ENCODE measurements at regions not wholly inside any gene's neighbourhood (a gene's known extent, or its start where the extent isn't known, plus 50 kb on each side); places are given as distances from the start of the nearest gene placed in this dataset.

- Histone ChIP-seq H3K27ac (ENCODE audit: low read depth, low read length, poor library complexity, severe bottlenecking) (no peak overlapping the region), H3K4me3 (ENCODE audit: low read depth, low read length, poor library complexity, severe bottlenecking) (no peak overlapping the region), H3K4me1 (ENCODE audit: insufficient read depth, low read length, poor library complexity, severe bottlenecking) (peaks cover 29% of the 10 kb centered on the region), H3K9me3 (ENCODE audit: low read depth, low read length, poor library complexity, severe bottlenecking) (no peaks in the 10 kb centered on the region), H3K36me3 (ENCODE audit: insufficient read depth, low read length, poor library complexity, severe bottlenecking) (no peaks in the 10 kb centered on the region), H3K27me3 (replicated peaks; ENCODE audit: insufficient read depth, low read depth, low read length, poor library complexity) (no peaks in the 10 kb centered on the region)
- POLR2A ChIA-PET (ENCODE audit: low non-redundant PET) = no interaction called here
- BruUV-seq (replicated peaks) = no TSS peak
- CTCF ChIA-PET = no interaction called here
- intact Hi-C loops (cut with micrococcal nuclease; ENCODE audit: unreplicated experiment) = no loop called here
- DNase-seq (ENCODE audit: low spot score) = no peak
- no peak for TF ChIP-seq EZH2 (IDR thresholded peaks at IDR 0.05; ENCODE audit: borderline replicate concordance, low read depth, low read length, poor library complexity, severe bottlenecking)
- no peak for TF ChIP-seq CTCF (conservative IDR thresholded peaks at IDR 0.05; ENCODE audit: low read depth, low read length)
These were observed 549.5 kb upstream of the ID2 start for GRCh38 chr2:8132351-8132831.

- no peak overlapping the region for H3K27ac ChIP-seq (ENCODE audit: low read depth, low read length, poor library complexity, severe bottlenecking)
- peaks cover 29% of the 10 kb centered on the region for H3K4me1 ChIP-seq (ENCODE audit: insufficient read depth, low read length, poor library complexity, severe bottlenecking)
- ChIA-PET CTCF (no interaction called here), POLR2A (ENCODE audit: low non-redundant PET) (no interaction called here)
- H3K27me3 ChIP-seq (replicated peaks; ENCODE audit: insufficient read depth, low read depth, low read length, poor library complexity) = no peaks in the 10 kb centered on the region
- H3K36me3 ChIP-seq (ENCODE audit: insufficient read depth, low read length, poor library complexity, severe bottlenecking) = no peaks in the 10 kb centered on the region
- no peak for DNase-seq (ENCODE audit: low spot score)
- intact Hi-C loops (cut with micrococcal nuclease; ENCODE audit: unreplicated experiment) = no loop called here
- no peaks in the 10 kb centered on the region for H3K9me3 ChIP-seq (ENCODE audit: low read depth, low read length, poor library complexity, severe bottlenecking)
- H3K4me3 ChIP-seq (ENCODE audit: low read depth, low read length, poor library complexity, severe bottlenecking) = no peak overlapping the region
- no TSS peak for BruUV-seq (replicated peaks)
- TF ChIP-seq CTCF (conservative IDR thresholded peaks at IDR 0.05; ENCODE audit: low read depth, low read length) = no peak
- no peak for TF ChIP-seq EZH2 (IDR thresholded peaks at IDR 0.05; ENCODE audit: borderline replicate concordance, low read depth, low read length, poor library complexity, severe bottlenecking)
These were observed 549.0 kb upstream of the ID2 start for GRCh38 chr2:8132879-8133278.

- Histone ChIP-seq H3K27ac (ENCODE audit: low read depth, low read length, poor library complexity, severe bottlenecking) (peak overlapping the region; percentile 62), H3K27me3 (replicated peaks; ENCODE audit: insufficient read depth, low read depth, low read length, poor library complexity) (no peaks in the 10 kb centered on the region), H3K36me3 (ENCODE audit: insufficient read depth, low read length, poor library complexity, severe bottlenecking) (no peaks in the 10 kb centered on the region), H3K9me3 (ENCODE audit: low read depth, low read length, poor library complexity, severe bottlenecking) (no peaks in the 10 kb centered on the region), H3K4me3 (ENCODE audit: low read depth, low read length, poor library complexity, severe bottlenecking) (no peak overlapping the region), H3K4me1 (ENCODE audit: insufficient read depth, low read length, poor library complexity, severe bottlenecking) (peaks cover 29% of the 10 kb centered on the region)
- intact Hi-C loops (cut with micrococcal nuclease; ENCODE audit: unreplicated experiment) = no loop called here
- no peak for DNase-seq (ENCODE audit: low spot score)
- CTCF ChIA-PET = no interaction called here
- POLR2A ChIA-PET (ENCODE audit: low non-redundant PET) = no interaction called here
- no TSS peak for BruUV-seq (replicated peaks)
- TF ChIP-seq CTCF (conservative IDR thresholded peaks at IDR 0.05; ENCODE audit: low read depth, low read length) (peak; percentile 23; the same call in 1 of the 2 replicates), EZH2 (IDR thresholded peaks at IDR 0.05; ENCODE audit: borderline replicate concordance, low read depth, low read length, poor library complexity, severe bottlenecking) (no peak)
These were observed 548.5 kb upstream of the ID2 start for GRCh38 chr2:8133363-8133762.
